H1 (cell line): ENCODE measurements at regions not wholly inside any gene's neighbourhood (a gene's known extent, or its start where the extent isn't known, plus 50 kb on each side); places are given as distances from the start of the nearest gene placed in this dataset.

Source experiments
- ASH2L ChIP-seq: fragments of 200-600, 300-600 bp; sonication (generic); IDR thresholded peaks from one replicate; pipeline ENCODE4 v1.7.1; 2017; ENCODE audit warnings: low read length
- CBX8 ChIP-seq: fragments of 300-800, 300-1000 bp; sonication (generic); IDR thresholded peaks from 2 replicates; pipeline ENCODE4 v1.7.1; 2016; ENCODE audit warnings: low read depth, low read length, borderline replicate concordance
- CREB1 ChIP-seq: IDR thresholded peaks from 2 replicates; pipeline ENCODE4 v1.6.1; 2012; ENCODE audit warnings: inconsistent platforms
- CTCF ChIP-seq, 3 experiments: IDR thresholded peaks; 1 replicate in 2 of 3; 2 replicates in 1 of 3; pipeline versions ENCODE4 v1.5.1 to v1.6.1; 2011; ENCODE audit warnings: low read length in 3 of 3, mild to moderate bottlenecking in 3 of 3, inconsistent platforms in 2 of 3, low read depth in 1 of 3, moderate library complexity in 1 of 3; ENCODE audit not compliant: insufficient read depth in 1 of 3; ENCODE audit errors: control extremely low read depth in 1 of 3
- EZH2 ChIP-seq: fragments of 200-600 bp; sonication (generic); IDR thresholded peaks from 2 replicates; pipeline ENCODE4 v1.7.1; 2012; ENCODE audit warnings: low read depth, mild to moderate bottlenecking, moderate library complexity, low read length, inconsistent platforms; ENCODE audit not compliant: severe bottlenecking
- GABPA ChIP-seq: IDR thresholded peaks from 2 replicates; pipeline ENCODE4 v1.6.1; 2011; ENCODE audit warnings: mild to moderate bottlenecking, low read length, moderate library complexity, borderline replicate concordance; ENCODE audit not compliant: insufficient read depth
- GTF2F1 ChIP-seq: IDR thresholded peaks from 2 replicates; pipeline ENCODE4 v1.6.1; 2012; ENCODE audit warnings: low read depth, low read length, improper control_type of control experiment, borderline replicate concordance
- JUND ChIP-seq: IDR thresholded peaks from 2 replicates; pipeline ENCODE4 v1.6.1; 2011; ENCODE audit warnings: mild to moderate bottlenecking, improper control_type of control experiment, low read length
- NRF1 ChIP-seq: IDR thresholded peaks from 2 replicates; pipeline ENCODE4 v1.6.1; 2011; ENCODE audit warnings: mild to moderate bottlenecking, low read depth, low read length, improper control_type of control experiment
- POLR2A ChIP-seq, 2 experiments: IDR thresholded peaks; 1 replicate in 1 of 2; 2 replicates in 1 of 2; pipeline ENCODE4 v1.6.1; 2011; ENCODE audit warnings: low read depth in 2 of 2, low read length in 2 of 2, mild to moderate bottlenecking in 2 of 2; ENCODE audit errors: control extremely low read depth in 1 of 2
- POLR2AphosphoS5 ChIP-seq: IDR thresholded peaks from 2 replicates; pipeline ENCODE4 v1.6.1; 2011; ENCODE audit warnings: low read depth, low read length
- SUZ12 ChIP-seq: fragments of 200-600 bp; sonication (generic); IDR thresholded peaks from 2 replicates; pipeline ENCODE4 v1.6.1; 2012; ENCODE audit warnings: mild to moderate bottlenecking, inconsistent platforms, low read length, moderate library complexity, mixed read lengths

GRCh38 chr2:82254728-82255127 lies 1950.2 kb upstream of the LRRTM1 start:
- TF ChIP-seq CREB1 (no peak), ASH2L (no peak), POLR2AphosphoS5 (no peak), SUZ12 (no peak), EZH2 (no peak), GTF2F1 (no peak), CTCF (IDR thresholded peaks at IDR 0.05; ENCODE audit: control extremely low read depth in 1 of 3, insufficient read depth in 1 of 3, low read depth in 1 of 3, low read length in 3 of 3) (no peak), POLR2A (IDR thresholded peaks at IDR 0.05; ENCODE audit: control extremely low read depth in 1 of 2, low read depth in 2 of 2, low read length in 2 of 2) (no peak), NRF1 (no peak), JUND (no peak), GABPA (no peak), CBX8 (no peak)
